IMR-90 (cell line): ENCODE measurements at regions not wholly inside any gene's neighbourhood (a gene's known extent, or its start where the extent isn't known, plus 50 kb on each side); places are given as distances from the start of the nearest gene placed in this dataset.

Experiments used
- ATAC-seq: fragments of 200-7000 bp; cut with Tn5 transposase; 2 replicates; pipeline ENCODE4 v1.9.1; 2020; ENCODE audit warnings: low read depth, mild to moderate bottlenecking, moderate library complexity
- BruUV-seq: library from RNA; stranded (reverse); fragments of 400-500 nt; replicated peaks from 2 replicates; lab custom pipeline; 2021; lab: Mats Ljungman, UMichigan
- CTCF ChIA-PET: fragments of 300-600 bp; formaldehyde crosslinking; extraction: SDS; loops from one replicate; lab custom pipeline; 2021; ENCODE audit warnings: antibody characterized with exemption; lab: Yijun Ruan, JAX
- POLR2A ChIA-PET: fragments of 300-600 bp; sonication (Branson Sonifier 250); formaldehyde crosslinking; loops from one replicate; lab custom pipeline; 2022; ENCODE audit warnings: antibody characterized with exemption; ENCODE audit not compliant: unreplicated experiment; lab: Charles Lee
- DNase-seq: peaks from one replicate; pipeline ENCODE4 v3.0.0; 2013
- H2AFZ ChIP-seq: replicated peaks from 2 replicates; pipeline ENCODE3; 2013; ENCODE audit warnings: low read length, mild to moderate bottlenecking; ENCODE audit not compliant: poor library complexity
- H2AK5ac ChIP-seq: 2 replicates; pipeline ENCODE4 v1.6.1; 2013; ENCODE audit warnings: low read depth, low read length, inconsistent platforms
- H2AK9ac ChIP-seq: replicated peaks from 2 replicates; pipeline ENCODE3; 2013; ENCODE audit warnings: mild to moderate bottlenecking, low read depth, low read length, moderate library complexity; ENCODE audit not compliant: poor library complexity
- H2BK120ac ChIP-seq: 2 replicates; pipeline ENCODE4 v1.6.1; 2013; ENCODE audit warnings: low read depth, low read length, inconsistent platforms
- H2BK15ac ChIP-seq: 3 replicates; pipeline ENCODE4 v1.6.1; 2013; ENCODE audit warnings: low read depth, low read length, inconsistent platforms
- H2BK20ac ChIP-seq: 2 replicates; pipeline ENCODE4 v1.6.1; 2013; ENCODE audit warnings: low read depth, mild to moderate bottlenecking, inconsistent platforms, low read length, moderate library complexity
- H2BK5ac ChIP-seq: 2 replicates; pipeline ENCODE4 v1.6.1; 2013; ENCODE audit warnings: mild to moderate bottlenecking, low read depth, low read length, inconsistent platforms; ENCODE audit not compliant: poor library complexity, severe bottlenecking
- H3K14ac ChIP-seq: replicated peaks from 2 replicates; pipeline ENCODE4 v1.6.1; 2013; ENCODE audit warnings: low read depth, low read length, inconsistent platforms
- H3K18ac ChIP-seq: 2 replicates; pipeline ENCODE4 v1.6.1; 2013; ENCODE audit warnings: low read depth, low read length, control low read depth
- H3K23ac ChIP-seq: 2 replicates; pipeline ENCODE4 v1.6.1; 2013; ENCODE audit warnings: low read depth, low read length, inconsistent platforms
- H3K27ac ChIP-seq: 2 replicates; pipeline ENCODE4 v1.5.1; 2013; ENCODE audit warnings: mild to moderate bottlenecking, control low read depth, low read length; ENCODE audit not compliant: insufficient read depth
- H3K27me3 ChIP-seq: 2 replicates; pipeline ENCODE4 v1.6.1; 2013; ENCODE audit warnings: low read length; ENCODE audit not compliant: control insufficient read depth, insufficient read depth
- H3K36me3 ChIP-seq: 2 replicates; pipeline ENCODE4 v1.6.1; 2013; ENCODE audit warnings: low read length, mixed read lengths; ENCODE audit not compliant: control insufficient read depth, insufficient read depth
- H3K4ac ChIP-seq: 2 replicates; pipeline ENCODE4 v1.6.1; 2013; ENCODE audit warnings: low read depth, low read length, inconsistent platforms
- H3K4me1 ChIP-seq: 2 replicates; pipeline ENCODE4 v1.6.1; 2013; ENCODE audit warnings: low read length, mixed read lengths; ENCODE audit not compliant: control insufficient read depth, insufficient read depth
- H3K4me2 ChIP-seq: 2 replicates; pipeline ENCODE4 v1.6.1; 2013; ENCODE audit warnings: low read depth, mild to moderate bottlenecking, control low read depth, low read length, moderate library complexity
- H3K4me3 ChIP-seq: 2 replicates; pipeline ENCODE4 v1.5.1; 2013; ENCODE audit warnings: low read depth, mild to moderate bottlenecking, control low read depth, low read length, moderate library complexity; ENCODE audit not compliant: insufficient read depth
- H3K56ac ChIP-seq: 2 replicates; pipeline ENCODE4 v1.6.1; 2013; ENCODE audit warnings: low read length, inconsistent platforms; ENCODE audit not compliant: insufficient read depth; ENCODE audit errors: extremely low read depth
- H3K79me1 ChIP-seq, 2 experiments: 2 replicates each; pipeline ENCODE4 v1.6.1; 2013; ENCODE audit warnings: low read length in 2 of 2, inconsistent platforms in 1 of 2, low read depth in 1 of 2
- H3K9ac ChIP-seq: 2 replicates; pipeline ENCODE4 v1.6.1; 2013; ENCODE audit warnings: low read depth, low read length, control low read depth
- H3K9me1 ChIP-seq: 2 replicates; pipeline ENCODE4 v1.6.1; 2013; ENCODE audit warnings: low read length, inconsistent platforms; ENCODE audit not compliant: insufficient read depth
- H3K9me3 ChIP-seq: 2 replicates; pipeline ENCODE4 v1.6.1; 2013; ENCODE audit warnings: low read length; ENCODE audit not compliant: control insufficient read depth, insufficient read depth
- H4K20me1 ChIP-seq: 2 replicates; pipeline ENCODE4 v1.6.1; 2013; ENCODE audit warnings: low read length, inconsistent platforms; ENCODE audit not compliant: insufficient read depth
- H4K5ac ChIP-seq: 2 replicates; pipeline ENCODE4 v1.6.1; 2013; ENCODE audit warnings: mild to moderate bottlenecking, low read depth, low read length, control low read depth
- H4K8ac ChIP-seq, 2 experiments: 2 replicates each; pipeline ENCODE4 v1.6.1; 2013; ENCODE audit warnings: low read depth in 2 of 2, low read length in 2 of 2, control low read depth in 1 of 2, inconsistent platforms in 1 of 2
- H4K91ac ChIP-seq: 2 replicates; pipeline ENCODE4 v1.6.1; 2013; ENCODE audit warnings: low read depth, low read length, inconsistent platforms; ENCODE audit not compliant: insufficient read depth
- CEBPB ChIP-seq: IDR thresholded peaks from 2 replicates; pipeline ENCODE4 v1.6.1; 2012; ENCODE audit warnings: low read depth, low read length, improper control_type of control experiment
- CTCF ChIP-seq: conservative IDR thresholded peaks from 2 replicates; pipeline ENCODE4 v1.5.1; 2012; ENCODE audit warnings: mild to moderate bottlenecking, low read depth, low read length, improper control_type of control experiment
- MAZ ChIP-seq: IDR thresholded peaks from 2 replicates; pipeline ENCODE4 v1.6.1; 2012; ENCODE audit warnings: low read depth, mild to moderate bottlenecking, low read length, improper control_type of control experiment, moderate library complexity, borderline replicate concordance
- POLR2A ChIP-seq: IDR thresholded peaks from 2 replicates; pipeline ENCODE4 v1.6.1; 2012; ENCODE audit warnings: mild to moderate bottlenecking, low read depth, low read length
- SMC3 ChIP-seq: fragments of 150-350 bp; IDR thresholded peaks from 2 replicates; pipeline ENCODE4 v1.6.1; 2016; ENCODE audit warnings: low read depth, mild to moderate bottlenecking, antibody characterized with exemption, low read length, moderate library complexity
- USF2 ChIP-seq: fragments of 150-350 bp; IDR thresholded peaks from 2 replicates; pipeline ENCODE4 v1.6.1; 2017; ENCODE audit warnings: mild to moderate bottlenecking, antibody characterized with exemption, low read length, low read depth
- WGBS, 2 experiments: methylation state at CpG; one replicate each; pipeline versions ENCODE4 v1.1.5 to v1.1.7; 2013; ENCODE audit warnings: missing lambda C conversion rate in 2 of 2; ENCODE audit not compliant: insufficient read length in 1 of 2; ENCODE audit errors: extremely low coverage in 2 of 2; 5-methylcytosine and 5-hydroxymethylcytosine counted together
- dilution Hi-C: fragments of 300-500 bp; cut with HindIII; formaldehyde crosslinking; loops from one replicate; pipeline ENCODE4 v1.14.3; 2018; ENCODE audit warnings: low sequenced_read_pairs; ENCODE audit not compliant: unreplicated experiment
- in situ Hi-C: fragments of 300-500 bp; cut with MboI; formaldehyde crosslinking; loops from 3 replicates; pipeline ENCODE4 v1.14.3; 2019; ENCODE audit warnings: low sequenced_read_pairs, inconsistent platforms, mixed read lengths
- intact Hi-C: fragments of 100-400 bp; cut with micrococcal nuclease; formaldehyde crosslinking; loops from 2 replicates; pipeline ENCODE4 v1.10.0; 2022

GRCh38 chr4:148779771-148780170, 337.6 kb upstream of the NR3C2 start:
- no peak for DNase-seq
- H2BK15ac ChIP-seq, result peak overlapping the region; percentile 47; the same call in 1 of the 3 replicates
- H3K18ac ChIP-seq, result peak overlapping the region; percentile 57; the same call in 1 of the 2 replicates
- peaks cover 3% of the 10 kb centered on the region; the same call in 1 of the 2 replicates for H3K9me3 ChIP-seq
- H3K4me1 ChIP-seq, result peaks cover 10% of the 10 kb centered on the region; the same call in 1 of the 2 replicates
- ChIA-PET POLR2A (no interaction called here), CTCF (no interaction called here)
- TF ChIP-seq USF2 (no peak), MAZ (no peak), SMC3 (no peak), CTCF (no peak), POLR2A (no peak), CEBPB (no peak)
- in situ Hi-C loops (no loop called here), intact Hi-C loops (loop anchor here (10.0 kb wide), 1 partner anchor 485 kb away; no protein-coding TSS in a partner anchor), dilution Hi-C loops (no loop called here)
- peak overlapping the region; percentile 35; the same call in 1 of the 2 replicates for H4K5ac ChIP-seq
- H3K4me3 ChIP-seq, result no peak overlapping the region
- H3K14ac ChIP-seq, result no peak overlapping the region
- H3K23ac ChIP-seq, result no peak overlapping the region
- peak overlapping the region; percentile 18; the same call in 1 of the 2 replicates for H4K91ac ChIP-seq
- peak overlapping the region; percentile 18; the same call in 1 of the 2 replicates for H2AK5ac ChIP-seq
- H3K9me1 ChIP-seq, result no peaks in the 10 kb centered on the region
- H4K20me1 ChIP-seq, result no peaks in the 10 kb centered on the region
- no CpG with 5 or more reads among the region's 4 CpGs for WGBS, 2 experiments
- no peak overlapping the region for H2AK9ac ChIP-seq
- no peaks in the 10 kb centered on the region for H3K27me3 ChIP-seq
- H3K36me3 ChIP-seq, result no peaks in the 10 kb centered on the region
- peak overlapping the region; percentile 2; the same call in 1 of the 2 replicates for H3K4ac ChIP-seq
- H3K79me1 ChIP-seq, result no peaks in the 10 kb centered on the region
- no peak overlapping the region for H2BK5ac ChIP-seq
- no peak overlapping the region for H3K9ac ChIP-seq
- H2BK20ac ChIP-seq, result no peak overlapping the region
- no TSS peak for BruUV-seq
- no peak overlapping the region; a peak in 1 of 4 replicates for H4K8ac ChIP-seq
- no peak overlapping the region for H3K56ac ChIP-seq
- H2AFZ ChIP-seq, result no peak overlapping the region
- 0 out of 2 replicates have a peak overlapping the region, but pooled peaks have one; percentile 9 for H2BK120ac ChIP-seq
- no peak overlapping the region for H3K27ac ChIP-seq
- no peak for ATAC-seq
- no peak overlapping the region for H3K4me2 ChIP-seq
